ENCODE measurements at regions not wholly inside any gene's neighbourhood (a gene's known extent, or its start where the extent isn't known, plus 50 kb on each side); places are given as distances from the start of the nearest gene placed in this dataset.

- TF ChIP-seq CTCF (IDR thresholded peaks at IDR 0.05) (no peak), POLR2AphosphoS5 (IDR thresholded peaks at IDR 0.05; ENCODE audit: low read depth, low read length) (no peak), TAF1 (IDR thresholded peaks at IDR 0.05; ENCODE audit: borderline replicate concordance, low read depth, low read length) (no peak), RFX5 (IDR thresholded peaks at IDR 0.05; ENCODE audit: low read length) (no peak), SMC3 (IDR thresholded peaks at IDR 0.05; ENCODE audit: low read depth, low read length) (no peak), EP300 (IDR thresholded peaks at IDR 0.05; ENCODE audit: borderline replicate concordance in 1 of 2, low read depth in 1 of 2, low read length in 1 of 2) (no peak), FOXM1 (IDR thresholded peaks at IDR 0.05; ENCODE audit: low read depth) (no peak), RAD21 (IDR thresholded peaks at IDR 0.05; ENCODE audit: low read length) (no peak), MXI1 (IDR thresholded peaks at IDR 0.05; ENCODE audit: low read depth, low read length) (no peak)
Observed at GRCh38 chr6:119655124-119655523, 305.6 kb upstream of the MAN1A1 start.
